NB4 (cell line): ENCODE measurements at regions not wholly inside any gene's neighbourhood (a gene's known extent, or its start where the extent isn't known, plus 50 kb on each side); places are given as distances from the start of the nearest gene placed in this dataset.

ENCODE experiments used
- MYC ChIP-seq: IDR thresholded peaks from 2 replicates; pipeline ENCODE4 v1.6.1; 2011; ENCODE audit warnings: low read depth, low read length
- POLR2A ChIP-seq: IDR thresholded peaks from 2 replicates; pipeline ENCODE4 v1.6.1; 2011; ENCODE audit warnings: mild to moderate bottlenecking; ENCODE audit not compliant: insufficient read length; ENCODE audit errors: extremely low read depth
- TF ChIP-seq, protein P1 (sequence below): IDR thresholded peaks from one replicate; pipeline ENCODE4 v1.5.1; 2012; ENCODE audit warnings: low read depth, low read length
- TF ChIP-seq, protein P2 (sequence below): IDR thresholded peaks from 2 replicates; pipeline ENCODE4 v1.6.1; 2011; ENCODE audit warnings: low read depth, low read length

DNA sequence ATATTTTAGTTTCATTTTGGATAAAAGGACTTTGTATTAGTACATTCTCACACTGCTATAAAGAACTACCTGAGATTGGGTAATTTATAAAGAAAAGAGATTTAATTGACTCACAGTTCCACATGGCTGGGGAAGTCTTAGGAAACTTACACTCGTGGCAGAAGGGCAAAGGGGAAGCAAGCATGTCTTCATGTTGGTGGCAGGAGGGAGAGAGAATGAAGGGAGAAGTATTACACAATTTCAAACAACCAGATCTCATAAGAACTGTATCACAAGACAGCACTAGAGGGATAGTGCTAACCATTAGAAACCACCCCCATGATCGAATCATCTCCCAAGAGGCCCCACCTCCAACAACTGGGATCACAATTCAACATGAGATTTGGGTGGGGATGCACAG is 142.9 kb downstream of the USP31 start:
- TF ChIP-seq, protein P1, sequence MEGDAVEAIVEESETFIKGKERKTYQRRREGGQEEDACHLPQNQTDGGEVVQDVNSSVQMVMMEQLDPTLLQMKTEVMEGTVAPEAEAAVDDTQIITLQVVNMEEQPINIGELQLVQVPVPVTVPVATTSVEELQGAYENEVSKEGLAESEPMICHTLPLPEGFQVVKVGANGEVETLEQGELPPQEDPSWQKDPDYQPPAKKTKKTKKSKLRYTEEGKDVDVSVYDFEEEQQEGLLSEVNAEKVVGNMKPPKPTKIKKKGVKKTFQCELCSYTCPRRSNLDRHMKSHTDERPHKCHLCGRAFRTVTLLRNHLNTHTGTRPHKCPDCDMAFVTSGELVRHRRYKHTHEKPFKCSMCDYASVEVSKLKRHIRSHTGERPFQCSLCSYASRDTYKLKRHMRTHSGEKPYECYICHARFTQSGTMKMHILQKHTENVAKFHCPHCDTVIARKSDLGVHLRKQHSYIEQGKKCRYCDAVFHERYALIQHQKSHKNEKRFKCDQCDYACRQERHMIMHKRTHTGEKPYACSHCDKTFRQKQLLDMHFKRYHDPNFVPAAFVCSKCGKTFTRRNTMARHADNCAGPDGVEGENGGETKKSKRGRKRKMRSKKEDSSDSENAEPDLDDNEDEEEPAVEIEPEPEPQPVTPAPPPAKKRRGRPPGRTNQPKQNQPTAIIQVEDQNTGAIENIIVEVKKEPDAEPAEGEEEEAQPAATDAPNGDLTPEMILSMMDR: no peak
- TF ChIP-seq POLR2A (no peak), MYC (no peak)
- TF ChIP-seq, protein P2, sequence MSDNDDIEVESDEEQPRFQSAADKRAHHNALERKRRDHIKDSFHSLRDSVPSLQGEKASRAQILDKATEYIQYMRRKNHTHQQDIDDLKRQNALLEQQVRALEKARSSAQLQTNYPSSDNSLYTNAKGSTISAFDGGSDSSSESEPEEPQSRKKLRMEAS: no peak
